K562 (cell line): ENCODE measurements at regions not wholly inside any gene's neighbourhood (a gene's known extent, or its start where the extent isn't known, plus 50 kb on each side); places are given as distances from the start of the nearest gene placed in this dataset.
A peak's percentile ranks its signal among the peaks of the same experiment; 100 is the strongest.

Experiments
- ATAC-seq: fragments of 200-7000 bp; cut with Tn5 transposase; 3 replicates; pipeline ENCODE4 v1.9.1; 2020; ENCODE audit warnings: moderate library complexity
- BruUV-seq: library from RNA; stranded (reverse); fragments of 400-500 nt; replicated peaks from 2 replicates; lab custom pipeline; 2021; lab: Mats Ljungman, UMichigan
- CTCF ChIA-PET: fragments of 300-600 bp; formaldehyde crosslinking; extraction: SDS; loops from one replicate; lab custom pipeline; 2021; ENCODE audit warnings: low intra/inter-chr PET ratio; lab: Yijun Ruan, JAX
- POLR2A ChIA-PET: fragments of 300-600, 350-650 bp; sonication (Branson Sonifier 250); formaldehyde crosslinking; extraction: SDS; loops from one replicate; lab custom pipeline; 2021; ENCODE audit warnings: antibody characterized with exemption, inconsistent platforms; lab: Yijun Ruan, JAX
- DNase-seq, 4 experiments: peaks; one replicate each; pipeline versions ENCODE4 v3.0.0 to v3.0.0-alpha.2; 2011 to 2018; ENCODE audit warnings: low spot score in 3 of 4, mixed read lengths in 3 of 4; ENCODE audit errors: extremely low read depth in 1 of 4
- FAIRE-seq: peaks from 2 replicates; lab custom pipeline; 2011; peaks lifted over from hg19 to GRCh38; lab: Jason Lieb, UNC
- H2AFZ ChIP-seq: 2 replicates; pipeline ENCODE4 v1.6.0; 2011; ENCODE audit warnings: low read depth, low read length, control low read depth, inconsistent platforms
- H3K27ac ChIP-seq: fragments of 200-600 bp; 3 replicates; pipeline ENCODE4 v1.8.0; 2011; ENCODE audit warnings: low read depth, mild to moderate bottlenecking, control low read depth, inconsistent platforms, low read length, moderate library complexity, mixed read lengths; ENCODE audit errors: extremely low read depth
- H3K27me3 ChIP-seq, 2 experiments: fragments of 300-600 bp in 1 of 2; 2 replicates in 1 of 2; 3 replicates in 1 of 2; pipeline versions ENCODE4 v1.6.0 to v1.8.0; 2011; ENCODE audit warnings: inconsistent platforms in 2 of 2, low read length in 2 of 2, mild to moderate bottlenecking in 1 of 2, mixed read lengths in 1 of 2, moderate library complexity in 1 of 2; ENCODE audit not compliant: control insufficient read depth in 2 of 2, insufficient read depth in 2 of 2
- H3K36me3 ChIP-seq: fragments of 300-600 bp; 3 replicates; pipeline ENCODE4 v1.8.0; 2011; ENCODE audit warnings: mild to moderate bottlenecking, low read length, inconsistent platforms; ENCODE audit not compliant: control insufficient read depth, insufficient read depth
- H3K4me1 ChIP-seq, 2 experiments: fragments of 200-600 bp in 1 of 2; replicated peaks in 1 of 2; 2 replicates in 1 of 2; 3 replicates in 1 of 2; pipeline versions ENCODE4 v1.5.1 to v1.8.0; 2011; ENCODE audit warnings: inconsistent platforms in 2 of 2, low read length in 2 of 2, mild to moderate bottlenecking in 1 of 2, mixed read lengths in 1 of 2, moderate library complexity in 1 of 2; ENCODE audit not compliant: control insufficient read depth in 2 of 2, insufficient read depth in 2 of 2
- H3K4me2 ChIP-seq: 2 replicates; pipeline ENCODE4 v1.6.1; 2011; ENCODE audit warnings: low read length, control low read depth, inconsistent platforms, mixed read lengths; ENCODE audit not compliant: insufficient read depth
- H3K4me3 ChIP-seq: fragments of 200-600 bp; sonication (generic), shearing (Covaris generic); 2 replicates; pipeline ENCODE4 v1.5.1; 2016; ENCODE audit warnings: control low read depth, inconsistent platforms
- H3K79me2 ChIP-seq: fragments of 200-600 bp; 3 replicates; pipeline ENCODE4 v1.8.0; 2011; ENCODE audit warnings: low read length, inconsistent platforms; ENCODE audit not compliant: control insufficient read depth, insufficient read depth
- H3K9ac ChIP-seq, 2 experiments: 2 replicates each; pipeline versions ENCODE4 v1.6.0 to v1.6.1; 2011; ENCODE audit warnings: low read depth in 2 of 2, low read length in 2 of 2, control low read depth in 1 of 2, inconsistent platforms in 1 of 2, mild to moderate bottlenecking in 1 of 2, mixed read lengths in 1 of 2; ENCODE audit not compliant: insufficient read depth in 1 of 2
- H3K9me1 ChIP-seq: one replicate; pipeline ENCODE4 v1.6.0; 2011; ENCODE audit warnings: inconsistent platforms, mild to moderate bottlenecking, low read length, moderate library complexity; ENCODE audit not compliant: control insufficient read depth, insufficient read depth
- H3K9me3 ChIP-seq: replicated peaks from 2 replicates; pipeline ENCODE4 v1.5.1; 2011; ENCODE audit warnings: low read depth, low read length, inconsistent platforms; ENCODE audit not compliant: control insufficient read depth, insufficient read depth
- H4K20me1 ChIP-seq: replicated peaks from 2 replicates; pipeline ENCODE4 v1.6.1; 2011; ENCODE audit warnings: low read length, inconsistent platforms, mixed read lengths; ENCODE audit not compliant: control insufficient read depth, insufficient read depth
- ADNP ChIP-seq: fragments of 200-800 bp; sonication (Bioruptor generic); IDR thresholded peaks from 2 replicates; pipeline ENCODE4 v1.6.1; 2016; ENCODE audit warnings: missing genetic modification characterization, missing compliant biosample characterization
- ARID1B ChIP-seq: fragments of 450-650 bp; IDR thresholded peaks from 2 replicates; pipeline ENCODE4 v1.6.1; 2016; ENCODE audit warnings: antibody characterized with exemption, mild to moderate bottlenecking, inconsistent platforms
- ATF3 ChIP-seq, 2 experiments: fragments of 450-650 bp in 1 of 2; sonication (generic) in 1 of 2; formaldehyde crosslinking in 1 of 2; IDR thresholded peaks in 1 of 2; conservative IDR thresholded peaks in 1 of 2; 2 replicates each; pipeline versions ENCODE4 v1.6.1 to v1.8.1; 2016 to 2023; ENCODE audit warnings: mild to moderate bottlenecking in 2 of 2, moderate library complexity in 2 of 2, inconsistent platforms in 1 of 2, missing genetic modification reagents in 1 of 2
- BRD9 ChIP-seq: fragments of 450-650 bp; IDR thresholded peaks from 2 replicates; pipeline ENCODE4 v1.6.1; 2018; ENCODE audit warnings: low read depth; ENCODE audit not compliant: partially characterized antibody
- CBFA2T3 ChIP-seq: fragments of 450-650 bp; IDR thresholded peaks from 2 replicates; pipeline ENCODE4 v1.6.1; 2017
- DACH1 ChIP-seq: fragments of 450-650 bp; IDR thresholded peaks from 2 replicates; pipeline ENCODE4 v1.6.1; 2018; ENCODE audit not compliant: partially characterized antibody
- DPF2 ChIP-seq: fragments of 450-650 bp; IDR thresholded peaks from 2 replicates; pipeline ENCODE4 v1.6.1; 2016
- EGR1 ChIP-seq: fragments of 450-650 bp; conservative IDR thresholded peaks from 2 replicates; pipeline ENCODE4 v1.6.1; 2017; ENCODE audit warnings: mild to moderate bottlenecking
- EP300 ChIP-seq: IDR thresholded peaks from 2 replicates; pipeline ENCODE4 v1.6.1; 2012; ENCODE audit warnings: low read length, improper control_type of control experiment
- HMBOX1 ChIP-seq: sonication (generic); IDR thresholded peaks from 2 replicates; pipeline ENCODE4 v1.6.1; 2016
- MAFF ChIP-seq: IDR thresholded peaks from 2 replicates; pipeline ENCODE4 v1.6.1; 2012; ENCODE audit warnings: low read length, improper control_type of control experiment
- MAFG ChIP-seq: fragments of 450-650 bp; conservative IDR thresholded peaks from 2 replicates; pipeline ENCODE4 v1.6.1; 2016; ENCODE audit warnings: missing genetic modification characterization, missing compliant biosample characterization
- MAFK ChIP-seq: IDR thresholded peaks from 2 replicates; pipeline ENCODE4 v1.6.1; 2011; ENCODE audit warnings: low read length, improper control_type of control experiment
- NFE2 ChIP-seq: IDR thresholded peaks from 2 replicates; pipeline ENCODE4 v1.6.1; 2014; ENCODE audit warnings: antibody characterized with exemption, low read depth
- NFE2L1 ChIP-seq: fragments of 450-650 bp; IDR thresholded peaks from 2 replicates; pipeline ENCODE4 v1.6.1; 2016; ENCODE audit warnings: missing genetic modification characterization, low read depth, mild to moderate bottlenecking, missing compliant biosample characterization, moderate library complexity, borderline replicate concordance
- RAD21 ChIP-seq, 2 experiments: fragments of 250-450 bp in 1 of 2; fragments of 450-650 bp in 1 of 2; sonication (Bioruptor Pico) in 1 of 2; formaldehyde crosslinking in 1 of 2; IDR thresholded peaks in 1 of 2; conservative IDR thresholded peaks in 1 of 2; 2 replicates each; pipeline versions ENCODE4 v1.4.0 to v1.8.0; 2020 to 2022; ENCODE audit warnings: mild to moderate bottlenecking in 2 of 2, moderate library complexity in 1 of 2
- SMARCE1 ChIP-seq: fragments of 450-650 bp; IDR thresholded peaks from 2 replicates; pipeline ENCODE4 v1.7.1; 2016; ENCODE audit warnings: mild to moderate bottlenecking
- TRIM24 ChIP-seq, 2 experiments: fragments of 450-650 bp; IDR thresholded peaks; 2 replicates each; pipeline ENCODE4 v1.6.1; 2016
- TSHZ1 ChIP-seq: fragments of 250-450 bp; sonication (Bioruptor Pico); IDR thresholded peaks from 2 replicates; pipeline ENCODE4 v1.4.0; 2020; ENCODE audit warnings: mild to moderate bottlenecking, moderate library complexity
- WGBS: fragments of 100-300 bp; shearing (Covaris generic); methylation state at CpG from one replicate; pipeline ENCODE4 v1.1.6; 2016; ENCODE audit warnings: low coverage, mixed read lengths; ENCODE audit not compliant: insufficient coverage; ENCODE audit errors: missing lambda C conversion rate; 5-methylcytosine and 5-hydroxymethylcytosine counted together
- in situ Hi-C: fragments of 300-500 bp; cut with MboI; formaldehyde crosslinking; loops from 4 replicates; pipeline ENCODE4 v1.15.0; 2018; ENCODE audit warnings: inconsistent platforms, mixed read lengths
- intact Hi-C: fragments of 100-400 bp; cut with micrococcal nuclease; formaldehyde crosslinking; loops from 2 replicates; pipeline ENCODE4 v1.14.2; 2022

GRCh38 chr4:98794565-98795205, 134.2 kb downstream of the EIF4E start:
- no peaks in the 10 kb centered on the region for H3K79me2 ChIP-seq
- ATAC-seq (peak; percentile 99), FAIRE-seq (peak; percentile 98), DNase-seq (peak; percentile 33 to 83 (median 65))
- ChIA-PET CTCF (no interaction called here), POLR2A (interaction anchor here (1.0 to 1.3 kb wide), 2 partner anchors 15 to 134 kb away, joined by 3 read pairs; partner anchors contain the start of gene EIF4E)
- intact Hi-C loops: no loop called here
- no peak overlapping the region for H3K4me3 ChIP-seq
- BruUV-seq: no TSS peak
- H3K36me3 ChIP-seq: no peaks in the 10 kb centered on the region
- H3K9me3 ChIP-seq: no peaks in the 10 kb centered on the region
- no peaks in the 10 kb centered on the region for H4K20me1 ChIP-seq
- H3K9me1 ChIP-seq: no peaks in the 10 kb centered on the region
- no peaks in the 10 kb centered on the region for H3K27me3 ChIP-seq
- in situ Hi-C loops: no loop called here
- peak overlapping the region; percentile 43; the same call in 1 of the 2 replicates for H3K4me2 ChIP-seq
- H3K4me1 ChIP-seq: peaks cover 0 to 13% of the 10 kb centered on the region in 2 experiments; a peak in 3 of 5 replicates
- WGBS: 2% methylated on average over 3 of the region's 3 CpGs
- H3K9ac ChIP-seq: peak overlapping the region in 1 of 2 experiments; percentile 21; a peak in 1 of 4 replicates
- H2AFZ ChIP-seq: peak overlapping the region; percentile 77
- H3K27ac ChIP-seq: peak overlapping the region; percentile 32; the same call in 2 of the 3 replicates
- TF ChIP-seq ARID1B (peak; percentile 65), TSHZ1 (no peak), MAFK (peak; percentile 88), MAFG (tag) (peak; percentile 93), NFE2L1 (tag) (peak; percentile 67; the same call in 1 of the 2 replicates), TRIM24 (IDR thresholded peaks at IDR 0.05) (no peak), MAFF (peak; percentile 90), BRD9 (peak; percentile 76), CBFA2T3 (peak; percentile 13; the same call in 1 of the 2 replicates), RAD21 (CRISPR knock-in tag; conservative IDR thresholded peaks at IDR 0.05 in 1 of 2, IDR thresholded peaks at IDR 0.05 in 1 of 2) (peak in 1 of 2 experiments; percentile 11; a peak in 1 of 4 replicates), DACH1 (no peak), NFE2 (peak; percentile 98), ADNP (tag) (no peak), ATF3 (IDR thresholded peaks at IDR 0.05) (peak; percentile 65), ATF3 (CRISPR knock-in tag; conservative IDR thresholded peaks at IDR 0.05) (no peak), HMBOX1 (peak; percentile 98), EP300 (peak; percentile 47; the same call in 1 of the 2 replicates), DPF2 (peak; percentile 77), SMARCE1 (peak; percentile 28; the same call in 1 of the 2 replicates), EGR1 (peak; percentile 42; the same call in 1 of the 2 replicates)
